IMR-90 (cell line): ENCODE measurements at regions not wholly inside any gene's neighbourhood (a gene's known extent, or its start where the extent isn't known, plus 50 kb on each side); places are given as distances from the start of the nearest gene placed in this dataset.

Experiments
- ATAC-seq: fragments of 200-7000 bp; cut with Tn5 transposase; 2 replicates; pipeline ENCODE4 v1.9.1; 2020; ENCODE audit warnings: low read depth, mild to moderate bottlenecking, moderate library complexity
- BruUV-seq: library from RNA; stranded (reverse); fragments of 400-500 nt; replicated peaks from 2 replicates; lab custom pipeline; 2021; lab: Mats Ljungman, UMichigan
- CTCF ChIA-PET: fragments of 300-600 bp; formaldehyde crosslinking; extraction: SDS; loops from one replicate; lab custom pipeline; 2021; ENCODE audit warnings: antibody characterized with exemption; lab: Yijun Ruan, JAX
- POLR2A ChIA-PET: fragments of 300-600 bp; sonication (Branson Sonifier 250); formaldehyde crosslinking; loops from one replicate; lab custom pipeline; 2022; ENCODE audit warnings: antibody characterized with exemption; ENCODE audit not compliant: unreplicated experiment; lab: Charles Lee
- DNase-seq: peaks from one replicate; pipeline ENCODE4 v3.0.0; 2013
- H2AFZ ChIP-seq: replicated peaks from 2 replicates; pipeline ENCODE3; 2013; ENCODE audit warnings: low read length, mild to moderate bottlenecking; ENCODE audit not compliant: poor library complexity
- H2AK5ac ChIP-seq: 2 replicates; pipeline ENCODE4 v1.6.1; 2013; ENCODE audit warnings: low read depth, low read length, inconsistent platforms
- H2AK9ac ChIP-seq: replicated peaks from 2 replicates; pipeline ENCODE3; 2013; ENCODE audit warnings: mild to moderate bottlenecking, low read depth, low read length, moderate library complexity; ENCODE audit not compliant: poor library complexity
- H2BK120ac ChIP-seq: 2 replicates; pipeline ENCODE4 v1.6.1; 2013; ENCODE audit warnings: low read depth, low read length, inconsistent platforms
- H2BK15ac ChIP-seq: 3 replicates; pipeline ENCODE4 v1.6.1; 2013; ENCODE audit warnings: low read depth, low read length, inconsistent platforms
- H2BK20ac ChIP-seq: 2 replicates; pipeline ENCODE4 v1.6.1; 2013; ENCODE audit warnings: low read depth, mild to moderate bottlenecking, inconsistent platforms, low read length, moderate library complexity
- H2BK5ac ChIP-seq: 2 replicates; pipeline ENCODE4 v1.6.1; 2013; ENCODE audit warnings: mild to moderate bottlenecking, low read depth, low read length, inconsistent platforms; ENCODE audit not compliant: poor library complexity, severe bottlenecking
- H3K14ac ChIP-seq: replicated peaks from 2 replicates; pipeline ENCODE4 v1.6.1; 2013; ENCODE audit warnings: low read depth, low read length, inconsistent platforms
- H3K18ac ChIP-seq: 2 replicates; pipeline ENCODE4 v1.6.1; 2013; ENCODE audit warnings: low read depth, low read length, control low read depth
- H3K23ac ChIP-seq: 2 replicates; pipeline ENCODE4 v1.6.1; 2013; ENCODE audit warnings: low read depth, low read length, inconsistent platforms
- H3K27ac ChIP-seq: 2 replicates; pipeline ENCODE4 v1.5.1; 2013; ENCODE audit warnings: mild to moderate bottlenecking, control low read depth, low read length; ENCODE audit not compliant: insufficient read depth
- H3K27me3 ChIP-seq: 2 replicates; pipeline ENCODE4 v1.6.1; 2013; ENCODE audit warnings: low read length; ENCODE audit not compliant: control insufficient read depth, insufficient read depth
- H3K36me3 ChIP-seq: 2 replicates; pipeline ENCODE4 v1.6.1; 2013; ENCODE audit warnings: low read length, mixed read lengths; ENCODE audit not compliant: control insufficient read depth, insufficient read depth
- H3K4ac ChIP-seq: 2 replicates; pipeline ENCODE4 v1.6.1; 2013; ENCODE audit warnings: low read depth, low read length, inconsistent platforms
- H3K4me1 ChIP-seq: 2 replicates; pipeline ENCODE4 v1.6.1; 2013; ENCODE audit warnings: low read length, mixed read lengths; ENCODE audit not compliant: control insufficient read depth, insufficient read depth
- H3K4me2 ChIP-seq: 2 replicates; pipeline ENCODE4 v1.6.1; 2013; ENCODE audit warnings: low read depth, mild to moderate bottlenecking, control low read depth, low read length, moderate library complexity
- H3K4me3 ChIP-seq: 2 replicates; pipeline ENCODE4 v1.5.1; 2013; ENCODE audit warnings: low read depth, mild to moderate bottlenecking, control low read depth, low read length, moderate library complexity; ENCODE audit not compliant: insufficient read depth
- H3K56ac ChIP-seq: 2 replicates; pipeline ENCODE4 v1.6.1; 2013; ENCODE audit warnings: low read length, inconsistent platforms; ENCODE audit not compliant: insufficient read depth; ENCODE audit errors: extremely low read depth
- H3K79me1 ChIP-seq, 2 experiments: 2 replicates each; pipeline ENCODE4 v1.6.1; 2013; ENCODE audit warnings: low read length in 2 of 2, inconsistent platforms in 1 of 2, low read depth in 1 of 2
- H3K9ac ChIP-seq: 2 replicates; pipeline ENCODE4 v1.6.1; 2013; ENCODE audit warnings: low read depth, low read length, control low read depth
- H3K9me1 ChIP-seq: 2 replicates; pipeline ENCODE4 v1.6.1; 2013; ENCODE audit warnings: low read length, inconsistent platforms; ENCODE audit not compliant: insufficient read depth
- H3K9me3 ChIP-seq: 2 replicates; pipeline ENCODE4 v1.6.1; 2013; ENCODE audit warnings: low read length; ENCODE audit not compliant: control insufficient read depth, insufficient read depth
- H4K20me1 ChIP-seq: 2 replicates; pipeline ENCODE4 v1.6.1; 2013; ENCODE audit warnings: low read length, inconsistent platforms; ENCODE audit not compliant: insufficient read depth
- H4K5ac ChIP-seq: 2 replicates; pipeline ENCODE4 v1.6.1; 2013; ENCODE audit warnings: mild to moderate bottlenecking, low read depth, low read length, control low read depth
- H4K8ac ChIP-seq, 2 experiments: 2 replicates each; pipeline ENCODE4 v1.6.1; 2013; ENCODE audit warnings: low read depth in 2 of 2, low read length in 2 of 2, control low read depth in 1 of 2, inconsistent platforms in 1 of 2
- H4K91ac ChIP-seq: 2 replicates; pipeline ENCODE4 v1.6.1; 2013; ENCODE audit warnings: low read depth, low read length, inconsistent platforms; ENCODE audit not compliant: insufficient read depth
- BHLHE40 ChIP-seq: fragments of 150-350 bp; IDR thresholded peaks from 2 replicates; pipeline ENCODE4 v1.6.1; 2016; ENCODE audit warnings: mild to moderate bottlenecking, low read depth, low read length
- CEBPB ChIP-seq: IDR thresholded peaks from 2 replicates; pipeline ENCODE4 v1.6.1; 2012; ENCODE audit warnings: low read depth, low read length, improper control_type of control experiment
- CHD1 ChIP-seq: IDR thresholded peaks from 2 replicates; pipeline ENCODE4 v1.6.1; 2012; ENCODE audit warnings: low read depth, low read length, improper control_type of control experiment
- FOS ChIP-seq: fragments of 150-350 bp; IDR thresholded peaks from 2 replicates; pipeline ENCODE4 v1.6.1; 2016; ENCODE audit warnings: low read depth, low read length
- MAFK ChIP-seq: IDR thresholded peaks from 2 replicates; pipeline ENCODE4 v1.6.1; 2012; ENCODE audit warnings: low read depth, low read length, improper control_type of control experiment
- MAZ ChIP-seq: IDR thresholded peaks from 2 replicates; pipeline ENCODE4 v1.6.1; 2012; ENCODE audit warnings: low read depth, mild to moderate bottlenecking, low read length, improper control_type of control experiment, moderate library complexity, borderline replicate concordance
- MXI1 ChIP-seq: IDR thresholded peaks from 2 replicates; pipeline ENCODE4 v1.6.1; 2012; ENCODE audit warnings: low read depth, mild to moderate bottlenecking, low read length, moderate library complexity, borderline replicate concordance
- NFE2L2 ChIP-seq: fragments of 150-350 bp; IDR thresholded peaks from 2 replicates; pipeline ENCODE4 v1.6.1; 2016; ENCODE audit warnings: low read depth, mild to moderate bottlenecking, low read length
- POLR2A ChIP-seq: IDR thresholded peaks from 2 replicates; pipeline ENCODE4 v1.6.1; 2012; ENCODE audit warnings: mild to moderate bottlenecking, low read depth, low read length
- RAD21 ChIP-seq: IDR thresholded peaks from 2 replicates; pipeline ENCODE4 v1.6.1; 2012; ENCODE audit warnings: low read length, improper control_type of control experiment
- RCOR1 ChIP-seq: IDR thresholded peaks from 2 replicates; pipeline ENCODE4 v1.6.1; 2012; ENCODE audit warnings: mild to moderate bottlenecking, low read length, improper control_type of control experiment; ENCODE audit not compliant: insufficient replicate concordance
- RFX5 ChIP-seq: IDR thresholded peaks from 2 replicates; pipeline ENCODE4 v1.8.0; 2012; ENCODE audit warnings: low read depth, mild to moderate bottlenecking, low read length, moderate library complexity
- SMC3 ChIP-seq: fragments of 150-350 bp; IDR thresholded peaks from 2 replicates; pipeline ENCODE4 v1.6.1; 2016; ENCODE audit warnings: low read depth, mild to moderate bottlenecking, antibody characterized with exemption, low read length, moderate library complexity
- WGBS, 2 experiments: methylation state at CpG; one replicate each; pipeline versions ENCODE4 v1.1.5 to v1.1.7; 2013; ENCODE audit warnings: missing lambda C conversion rate in 2 of 2; ENCODE audit not compliant: insufficient read length in 1 of 2; ENCODE audit errors: extremely low coverage in 2 of 2; 5-methylcytosine and 5-hydroxymethylcytosine counted together
- dilution Hi-C: fragments of 300-500 bp; cut with HindIII; formaldehyde crosslinking; loops from one replicate; pipeline ENCODE4 v1.14.3; 2018; ENCODE audit warnings: low sequenced_read_pairs; ENCODE audit not compliant: unreplicated experiment
- in situ Hi-C: fragments of 300-500 bp; cut with MboI; formaldehyde crosslinking; loops from 3 replicates; pipeline ENCODE4 v1.14.3; 2019; ENCODE audit warnings: low sequenced_read_pairs, inconsistent platforms, mixed read lengths
- intact Hi-C: fragments of 100-400 bp; cut with micrococcal nuclease; formaldehyde crosslinking; loops from 2 replicates; pipeline ENCODE4 v1.10.0; 2022
- TF ChIP-seq, protein P1 (sequence below): conservative IDR thresholded peaks from 2 replicates; pipeline ENCODE4 v1.5.1; 2012; ENCODE audit warnings: mild to moderate bottlenecking, low read depth, low read length, improper control_type of control experiment
- TF ChIP-seq, protein P2 (sequence below): fragments of 150-350 bp; IDR thresholded peaks from 2 replicates; pipeline ENCODE4 v1.6.1; 2017; ENCODE audit warnings: mild to moderate bottlenecking, antibody characterized with exemption, low read length, low read depth
- TF ChIP-seq, protein P3 (sequence below): fragments of 150-350 bp; IDR thresholded peaks from 2 replicates; pipeline ENCODE4 v1.6.1; 2016; ENCODE audit warnings: low read depth, mild to moderate bottlenecking, low read length, moderate library complexity, borderline replicate concordance

DNA sequence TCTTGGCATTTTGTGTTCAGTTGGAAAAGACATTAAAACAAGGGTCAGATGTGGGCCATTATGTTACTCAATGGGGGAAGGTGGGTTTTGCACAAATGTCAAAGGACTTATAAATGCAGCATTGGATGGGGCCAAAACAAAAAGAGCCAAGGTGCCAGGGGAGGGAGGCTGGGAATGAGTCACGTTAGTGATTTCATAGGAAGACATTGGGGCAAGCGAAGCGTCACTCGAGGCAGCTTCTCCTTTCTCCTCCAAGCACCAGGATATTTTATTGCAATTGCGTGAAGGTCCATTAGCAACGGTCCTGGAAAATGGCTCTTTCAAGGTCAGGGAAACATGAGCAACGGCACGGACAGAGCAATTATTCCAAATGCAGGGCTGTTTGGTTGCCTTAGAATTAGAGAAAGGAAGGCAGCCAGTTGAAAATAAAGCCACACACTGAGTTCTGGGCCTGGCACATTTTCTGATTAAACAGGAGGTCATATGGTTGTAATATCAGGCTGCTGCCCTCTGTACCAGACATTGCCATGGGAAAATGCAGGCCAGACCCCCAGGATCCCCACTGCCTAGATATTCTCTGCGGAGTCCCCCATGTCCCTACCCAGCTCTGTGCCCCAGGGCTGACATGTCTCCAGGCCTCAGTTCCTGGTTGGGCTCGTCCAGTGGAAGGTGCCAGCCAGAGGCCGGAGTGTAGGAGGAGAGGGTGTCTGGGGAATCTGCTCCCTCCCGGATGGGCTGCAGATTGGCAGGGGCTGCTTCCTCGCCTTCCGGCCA is 63.3 kb upstream of the NANOS1 start:
- BruUV-seq = no TSS peak

More for the DNA sequence above, 63.3 kb upstream of the NANOS1 start:
- Histone ChIP-seq H3K36me3 (no peaks in the 10 kb centered on the region), H2AK9ac (no peak overlapping the region), H4K5ac (no peak overlapping the region), H4K20me1 (no peaks in the 10 kb centered on the region), H3K4me2 (no peak overlapping the region), H4K91ac (no peak overlapping the region), H3K9me3 (no peaks in the 10 kb centered on the region; the same call in 1 of the 2 replicates), H3K4me1 (no peaks in the 10 kb centered on the region), H3K27me3 (peaks cover 46% of the 10 kb centered on the region), H3K27ac (no peak overlapping the region), H2BK20ac (no peak overlapping the region), H2BK120ac (no peak overlapping the region), H3K56ac (no peak overlapping the region), H3K79me1 (no peaks in the 10 kb centered on the region), H2BK5ac (no peak overlapping the region), H4K8ac (no peak overlapping the region), H3K4ac (no peak overlapping the region), H3K9me1 (no peaks in the 10 kb centered on the region), H3K18ac (no peak overlapping the region), H3K14ac (no peak overlapping the region), H2BK15ac (no peak overlapping the region), H3K23ac (no peak overlapping the region), H3K4me3 (no peak overlapping the region), H3K9ac (no peak overlapping the region), H2AFZ (peak overlapping the region; percentile 27), H2AK5ac (no peak overlapping the region)
- DNase-seq = no peak
- intact Hi-C loops (no loop called here), in situ Hi-C loops (no loop called here), dilution Hi-C loops (no loop called here)
- ATAC-seq = no peak
- ChIA-PET POLR2A (no interaction called here), CTCF (no interaction called here)
- WGBS, 2 experiments = 60% methylated on average over 2 of the region's 14 CpGs; no CpG with 5 or more reads in 1 of the 2 experiments
- TF ChIP-seq, protein P1, sequence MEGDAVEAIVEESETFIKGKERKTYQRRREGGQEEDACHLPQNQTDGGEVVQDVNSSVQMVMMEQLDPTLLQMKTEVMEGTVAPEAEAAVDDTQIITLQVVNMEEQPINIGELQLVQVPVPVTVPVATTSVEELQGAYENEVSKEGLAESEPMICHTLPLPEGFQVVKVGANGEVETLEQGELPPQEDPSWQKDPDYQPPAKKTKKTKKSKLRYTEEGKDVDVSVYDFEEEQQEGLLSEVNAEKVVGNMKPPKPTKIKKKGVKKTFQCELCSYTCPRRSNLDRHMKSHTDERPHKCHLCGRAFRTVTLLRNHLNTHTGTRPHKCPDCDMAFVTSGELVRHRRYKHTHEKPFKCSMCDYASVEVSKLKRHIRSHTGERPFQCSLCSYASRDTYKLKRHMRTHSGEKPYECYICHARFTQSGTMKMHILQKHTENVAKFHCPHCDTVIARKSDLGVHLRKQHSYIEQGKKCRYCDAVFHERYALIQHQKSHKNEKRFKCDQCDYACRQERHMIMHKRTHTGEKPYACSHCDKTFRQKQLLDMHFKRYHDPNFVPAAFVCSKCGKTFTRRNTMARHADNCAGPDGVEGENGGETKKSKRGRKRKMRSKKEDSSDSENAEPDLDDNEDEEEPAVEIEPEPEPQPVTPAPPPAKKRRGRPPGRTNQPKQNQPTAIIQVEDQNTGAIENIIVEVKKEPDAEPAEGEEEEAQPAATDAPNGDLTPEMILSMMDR = no peak
- no peak for TF ChIP-seq BHLHE40
- no peak for TF ChIP-seq CEBPB
- TF ChIP-seq POLR2A = no peak
- TF ChIP-seq RFX5 = no peak
- no peak for TF ChIP-seq CHD1
- TF ChIP-seq, protein P2, sequence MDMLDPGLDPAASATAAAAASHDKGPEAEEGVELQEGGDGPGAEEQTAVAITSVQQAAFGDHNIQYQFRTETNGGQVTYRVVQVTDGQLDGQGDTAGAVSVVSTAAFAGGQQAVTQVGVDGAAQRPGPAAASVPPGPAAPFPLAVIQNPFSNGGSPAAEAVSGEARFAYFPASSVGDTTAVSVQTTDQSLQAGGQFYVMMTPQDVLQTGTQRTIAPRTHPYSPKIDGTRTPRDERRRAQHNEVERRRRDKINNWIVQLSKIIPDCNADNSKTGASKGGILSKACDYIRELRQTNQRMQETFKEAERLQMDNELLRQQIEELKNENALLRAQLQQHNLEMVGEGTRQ = no peak
- no peak for TF ChIP-seq MAFK
- TF ChIP-seq RAD21 = no peak
- TF ChIP-seq MXI1 = no peak
- TF ChIP-seq RCOR1 = no peak
- no peak for TF ChIP-seq NFE2L2
- no peak for TF ChIP-seq FOS
- TF ChIP-seq MAZ = no peak
- TF ChIP-seq SMC3 = no peak
- TF ChIP-seq, protein P3, sequence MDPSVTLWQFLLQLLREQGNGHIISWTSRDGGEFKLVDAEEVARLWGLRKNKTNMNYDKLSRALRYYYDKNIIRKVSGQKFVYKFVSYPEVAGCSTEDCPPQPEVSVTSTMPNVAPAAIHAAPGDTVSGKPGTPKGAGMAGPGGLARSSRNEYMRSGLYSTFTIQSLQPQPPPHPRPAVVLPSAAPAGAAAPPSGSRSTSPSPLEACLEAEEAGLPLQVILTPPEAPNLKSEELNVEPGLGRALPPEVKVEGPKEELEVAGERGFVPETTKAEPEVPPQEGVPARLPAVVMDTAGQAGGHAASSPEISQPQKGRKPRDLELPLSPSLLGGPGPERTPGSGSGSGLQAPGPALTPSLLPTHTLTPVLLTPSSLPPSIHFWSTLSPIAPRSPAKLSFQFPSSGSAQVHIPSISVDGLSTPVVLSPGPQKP = no peak
